Activated naive CD4-positive, alpha-beta T cell treated with anti-CD3 and anti-CD28 coated beads, Interleukin-2, amount 50 U/mL, for 72 hours (primary cell): ENCODE measurements at regions not wholly inside any gene's neighbourhood (a gene's known extent, or its start where the extent isn't known, plus 50 kb on each side); places are given as distances from the start of the nearest gene placed in this dataset.
"Not testable (repeated sequence)": the region's sequence is repeated elsewhere in the genome, so short reads cannot be mapped to it uniquely, and the experiment has no call there.

Experiments used
- ATAC-seq, 2 donors: fragments of 150-1000 bp; cut with Tn5 transposase; 2 replicates each; pipeline ENCODE4 v1.10.0; 2021; ENCODE audit warnings: mild to moderate bottlenecking in 2 of 2, moderate library complexity in 2 of 2
- DNase-seq, 2 donors: peaks; one replicate each; pipeline ENCODE4 v3.0.0; 2021 to 2022; ENCODE audit warnings: low spot score in 2 of 2
- H3K27ac Mint-ChIP-seq, 2 donors: one replicate each; pipeline ENCODE4 v1.8.0; 2022; ENCODE audit warnings: mild to moderate bottlenecking in 2 of 2, mixed read lengths in 2 of 2
- H3K36me3 Mint-ChIP-seq, 2 donors: one replicate each; pipeline ENCODE4 v1.8.0; 2022; ENCODE audit warnings: mixed read lengths in 2 of 2
- H3K9me3 Mint-ChIP-seq, 2 donors: one replicate each; pipeline ENCODE4 v1.8.0; 2022; ENCODE audit warnings: mixed read lengths in 2 of 2

DNA sequence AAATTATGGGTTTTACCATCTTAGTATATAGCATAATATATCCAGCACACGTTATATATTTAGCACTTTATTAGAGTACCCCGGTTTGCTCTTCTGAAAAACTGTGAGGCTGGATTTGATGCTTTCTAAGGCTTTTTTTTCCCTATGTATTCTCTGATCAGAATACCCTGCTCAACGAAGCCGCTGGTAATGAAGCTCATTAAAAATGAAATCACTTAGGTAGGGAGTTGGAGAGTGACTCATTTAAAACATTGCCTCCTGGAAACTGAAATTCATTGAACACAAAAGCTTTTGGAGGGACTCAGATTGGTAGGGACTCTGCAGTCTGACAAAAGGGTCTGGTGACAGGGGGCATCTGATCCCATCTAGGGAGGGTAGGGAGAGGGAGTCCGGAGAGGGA is 365.4 kb upstream of the MEX3C start:
- no peak overlapping the region for H3K27ac Mint-ChIP-seq
- DNase-seq = no peak
- no peaks in the 10 kb centered on the region for H3K36me3 Mint-ChIP-seq
- H3K9me3 Mint-ChIP-seq = no peaks in the 10 kb centered on the region
- ATAC-seq = no peak

DNA sequence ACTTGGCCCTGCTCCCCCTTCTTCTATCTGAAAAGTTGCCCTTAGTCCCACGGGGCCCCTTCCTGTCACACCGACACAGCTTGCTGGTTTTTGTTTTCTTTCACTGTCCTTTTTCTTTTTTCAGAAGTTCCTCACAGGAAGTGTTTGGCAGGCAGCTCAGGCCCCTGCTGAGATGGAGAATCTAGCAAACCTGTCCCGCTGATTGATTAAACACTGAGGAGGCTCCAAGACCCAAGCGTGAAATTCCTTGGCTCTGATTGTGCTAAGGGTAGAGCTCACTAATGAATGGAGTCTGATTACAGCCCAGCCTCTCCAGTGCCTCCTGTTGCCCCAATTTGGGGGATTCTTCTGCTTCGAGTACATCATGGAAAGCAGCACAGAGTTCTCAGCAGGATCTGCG is 365.9 kb upstream of the MEX3C start:
- no peak for ATAC-seq
- H3K9me3 Mint-ChIP-seq = no peaks in the 10 kb centered on the region
- DNase-seq = no peak
- H3K36me3 Mint-ChIP-seq = no peaks in the 10 kb centered on the region
- H3K27ac Mint-ChIP-seq = no peak overlapping the region

DNA sequence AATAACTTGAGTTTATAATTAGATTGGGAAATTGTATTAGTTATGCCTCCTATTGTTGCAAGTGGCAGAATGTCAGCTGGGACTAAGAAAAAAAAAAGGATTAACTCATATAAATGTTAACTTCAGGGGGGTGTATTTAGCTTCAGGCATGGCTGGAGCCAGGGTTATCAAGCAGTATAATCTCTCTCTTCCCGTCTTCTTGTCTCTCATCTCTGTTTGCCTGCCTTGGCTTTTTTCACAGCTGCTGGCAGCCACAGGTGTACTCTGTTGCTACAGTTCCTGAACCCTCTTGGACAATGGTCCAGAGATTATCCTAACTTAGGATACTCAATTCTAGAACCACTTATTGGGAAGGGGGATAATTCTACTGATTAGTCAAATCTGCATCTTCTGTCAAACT is 370.7 kb upstream of the MEX3C start:
- H3K36me3 Mint-ChIP-seq = no peaks in the 10 kb centered on the region
- ATAC-seq = no peak

DNA sequence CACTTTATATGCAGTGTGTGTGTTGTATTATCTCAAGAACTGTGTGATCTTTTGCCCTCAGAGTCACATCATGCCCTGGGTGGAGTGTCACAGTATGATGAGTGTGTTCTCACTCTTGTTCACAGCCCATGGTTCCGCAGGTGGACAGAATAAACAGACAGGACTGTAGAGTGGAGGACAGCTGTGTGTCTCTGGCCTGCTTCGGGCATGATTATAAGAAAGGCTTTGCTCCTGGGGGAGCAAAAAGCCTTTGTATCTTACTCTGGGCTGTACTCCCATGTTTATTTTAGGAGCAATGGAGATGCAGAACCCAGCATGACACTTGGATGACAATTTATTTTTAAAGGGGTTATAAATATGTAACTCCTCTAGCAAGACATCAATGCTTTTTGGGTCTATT is 371.7 kb upstream of the MEX3C start:
- Mint-ChIP-seq H3K27ac (no peak overlapping the region), H3K36me3 (no peaks in the 10 kb centered on the region), H3K9me3 (no peaks in the 10 kb centered on the region)
- DNase-seq (no peak), ATAC-seq (no peak)

More for the DNA sequence above, 370.7 kb upstream of the MEX3C start:
- DNase-seq = no peak
- Mint-ChIP-seq H3K27ac (no peak overlapping the region), H3K9me3 (no peaks in the 10 kb centered on the region)

DNA sequence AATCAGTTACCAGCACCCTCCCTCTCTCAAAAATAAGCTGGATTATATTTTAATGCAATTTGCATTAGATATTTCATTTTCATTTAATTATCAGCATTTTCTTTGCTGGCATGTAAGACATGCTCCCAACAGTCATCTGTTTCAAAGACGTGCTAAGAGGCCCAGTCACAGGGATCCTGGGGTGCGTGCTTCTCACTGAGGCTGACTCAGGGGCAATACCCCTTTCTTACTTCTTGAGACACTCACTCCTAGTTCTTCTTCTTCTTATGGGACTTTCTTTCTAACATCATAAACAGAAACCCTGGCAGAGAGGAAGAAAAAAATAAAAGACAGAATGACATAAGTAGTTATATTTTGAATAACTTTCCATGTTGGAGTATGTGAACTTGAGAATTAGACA is 372.1 kb upstream of the MEX3C start:
- Mint-ChIP-seq H3K27ac (no peak overlapping the region), H3K9me3 (no peaks in the 10 kb centered on the region), H3K36me3 (no peaks in the 10 kb centered on the region)
- DNase-seq = no peak
- ATAC-seq = no peak

DNA sequence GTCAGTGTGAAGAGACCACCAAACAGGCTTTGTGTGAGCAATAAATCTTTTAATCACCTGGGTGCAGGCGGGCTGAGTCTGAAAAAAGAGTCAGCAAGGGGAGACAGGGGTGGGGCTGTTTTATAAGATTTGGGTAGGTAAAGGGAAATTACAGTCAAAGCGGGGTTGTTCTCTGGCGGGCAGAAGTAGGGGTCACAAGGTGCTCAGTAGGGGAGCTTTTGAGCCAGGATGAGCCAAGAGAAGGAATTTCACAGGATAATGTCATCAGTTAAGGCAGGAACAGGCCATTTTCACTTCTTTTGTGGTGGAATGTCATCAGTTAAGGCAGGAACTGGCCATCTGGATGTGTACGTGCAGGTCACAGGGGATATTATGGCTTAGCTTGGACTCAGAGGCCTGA is 372.6 kb upstream of the MEX3C start:
- not testable (repeated sequence) for DNase-seq, H3K36me3 Mint-ChIP-seq, H3K27ac Mint-ChIP-seq, ATAC-seq, H3K9me3 Mint-ChIP-seq

DNA sequence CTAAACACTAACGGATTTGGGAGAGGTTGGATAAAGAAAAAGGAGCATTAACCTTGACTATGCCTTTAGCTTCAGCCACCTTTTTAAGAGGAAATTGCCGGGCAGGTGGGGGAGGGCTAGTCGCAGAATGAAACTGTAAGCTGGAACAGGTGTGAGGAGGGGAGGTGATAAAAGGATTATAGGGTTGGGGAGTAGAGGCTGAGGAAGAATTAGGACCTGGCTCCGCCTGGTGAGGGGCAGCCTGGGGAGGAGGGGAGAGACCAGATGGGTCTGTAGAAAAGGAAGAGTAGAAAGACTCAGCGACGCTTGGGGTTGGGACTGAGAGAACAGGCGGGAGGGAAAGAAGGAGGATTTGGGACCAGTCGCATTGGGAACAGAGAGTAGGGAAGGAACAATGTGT is 376.4 kb upstream of the MEX3C start:
- H3K36me3 Mint-ChIP-seq, H3K27ac Mint-ChIP-seq, DNase-seq, ATAC-seq, H3K9me3 Mint-ChIP-seq: not testable (repeated sequence)

DNA sequence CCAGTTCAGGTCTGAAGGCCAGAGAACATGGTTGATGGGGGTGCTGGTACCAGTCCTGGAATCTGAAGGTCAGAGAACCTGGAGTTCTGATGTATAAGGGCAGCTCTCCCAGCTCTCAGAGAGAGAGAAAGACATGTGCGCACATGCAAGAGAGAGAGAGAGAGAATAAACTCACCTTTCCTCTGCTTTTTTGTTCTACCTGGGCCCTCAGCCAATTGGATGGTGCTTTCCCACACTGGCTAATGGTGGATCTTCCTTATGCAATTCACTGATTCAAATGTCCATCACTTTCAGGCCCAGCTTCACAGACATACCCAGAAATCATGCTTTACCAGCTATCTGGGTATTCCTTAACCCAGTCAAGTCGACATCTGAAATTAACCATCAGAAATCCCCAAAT is 377.7 kb upstream of the MEX3C start:
- Mint-ChIP-seq H3K9me3 (peaks cover 0 to 3% of the 10 kb centered on the region in 2 donors), H3K36me3 (no peaks in the 10 kb centered on the region), H3K27ac (no peak overlapping the region)
- no peak for ATAC-seq
- no peak for DNase-seq

DNA sequence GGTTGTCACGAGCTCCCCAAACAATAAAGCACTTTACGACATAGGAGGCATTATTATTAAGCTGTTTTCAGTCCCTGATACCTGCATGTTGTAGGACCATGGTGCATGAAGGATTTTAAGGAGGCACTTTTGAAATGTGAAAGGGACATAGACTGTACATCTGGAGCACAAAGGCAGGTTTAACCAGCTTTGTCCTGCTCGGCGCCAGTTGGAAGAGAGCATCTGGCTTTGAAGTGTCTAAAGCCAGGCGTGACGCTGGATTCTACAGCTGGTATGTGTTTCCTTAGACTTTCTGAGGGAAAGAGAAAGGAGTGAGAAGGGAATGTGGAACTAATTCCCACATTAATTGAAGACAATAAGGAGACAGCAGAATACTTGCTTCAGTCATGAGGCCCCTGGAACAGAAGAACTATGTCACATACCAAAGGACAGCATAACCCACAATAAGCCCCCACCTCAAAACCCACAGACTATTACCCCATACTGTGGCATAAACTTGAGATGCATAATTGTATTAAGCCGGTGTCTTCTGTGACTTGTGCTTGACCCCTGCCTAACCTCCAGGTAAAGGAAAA is 381.0 kb upstream of the MEX3C start:
- ATAC-seq = no peak
- DNase-seq = no peak
- no peak overlapping the region for H3K27ac Mint-ChIP-seq
- peaks cover 0 to 3% of the 10 kb centered on the region in 2 donors for H3K9me3 Mint-ChIP-seq
- H3K36me3 Mint-ChIP-seq = no peaks in the 10 kb centered on the region

DNA sequence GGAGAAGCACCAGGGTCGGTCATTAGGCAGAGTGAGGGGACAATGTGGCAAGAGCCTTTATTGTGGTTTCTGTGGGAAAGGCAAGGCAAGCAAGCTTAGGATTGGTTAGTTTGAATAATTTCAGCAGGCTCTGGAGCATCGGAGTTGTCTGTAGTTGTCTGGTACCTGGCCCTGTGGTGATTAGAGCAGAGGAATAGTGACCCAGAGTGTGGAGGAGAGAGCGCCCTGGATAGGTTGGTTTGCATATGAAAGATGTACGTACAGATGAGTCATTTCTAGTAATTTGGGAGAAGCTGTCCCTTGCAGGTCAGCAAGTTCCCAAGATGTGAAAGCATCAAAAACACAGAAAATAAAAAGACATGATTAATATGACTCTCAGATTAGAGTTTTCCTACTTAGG is 383.1 kb upstream of the MEX3C start:
- DNase-seq (no peak), ATAC-seq (no peak)
- Mint-ChIP-seq H3K36me3 (no peaks in the 10 kb centered on the region), H3K27ac (no peak overlapping the region), H3K9me3 (peaks cover 0 to 3% of the 10 kb centered on the region in 2 donors)

DNA sequence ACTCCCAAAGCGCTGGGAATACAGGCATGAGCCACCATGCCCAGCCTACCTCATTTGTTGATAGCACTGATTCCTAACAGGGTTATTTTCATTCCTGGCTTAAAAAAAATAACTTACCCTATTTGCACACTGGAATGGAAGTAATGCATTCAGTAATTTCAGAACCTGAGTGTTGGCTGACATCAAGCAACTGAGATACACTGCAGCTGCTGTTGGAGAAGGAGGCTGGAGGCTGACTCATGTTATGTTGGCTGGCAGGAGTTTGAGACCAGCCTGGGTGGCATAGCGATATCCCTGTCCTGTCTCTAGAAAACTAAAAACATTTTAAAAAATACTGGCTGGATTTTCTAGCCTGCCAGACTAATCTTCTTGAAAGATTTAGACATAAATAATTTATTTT is 385.1 kb upstream of the MEX3C start:
- H3K27ac Mint-ChIP-seq = no peak overlapping the region
- H3K9me3 Mint-ChIP-seq = no peaks in the 10 kb centered on the region
- no peak for ATAC-seq
- H3K36me3 Mint-ChIP-seq = no peaks in the 10 kb centered on the region
- DNase-seq = no peak

DNA sequence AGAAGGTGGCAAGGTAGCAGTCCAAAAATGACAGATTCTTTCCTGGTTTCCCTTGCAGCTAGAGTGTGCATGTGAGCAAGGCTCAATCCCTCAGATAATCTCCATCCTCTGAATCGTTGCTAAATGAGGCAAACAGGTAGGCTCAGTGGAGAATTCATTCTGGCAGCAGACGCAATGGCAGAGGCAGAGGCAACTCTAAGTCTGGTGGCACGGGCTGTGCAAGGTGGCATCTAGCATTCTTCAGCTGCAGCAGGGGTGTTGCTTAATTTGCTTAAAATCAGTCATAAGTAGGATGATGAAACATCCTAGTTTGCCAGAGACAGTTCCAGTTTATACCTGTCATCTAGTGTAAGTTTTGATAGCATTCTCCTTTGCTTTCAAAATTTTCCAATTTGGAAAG is 391.1 kb upstream of the MEX3C start:
- DNase-seq = no peak
- H3K9me3 Mint-ChIP-seq = no peaks in the 10 kb centered on the region
- ATAC-seq = no peak
- H3K27ac Mint-ChIP-seq = no peak overlapping the region
- H3K36me3 Mint-ChIP-seq = no peaks in the 10 kb centered on the region

DNA sequence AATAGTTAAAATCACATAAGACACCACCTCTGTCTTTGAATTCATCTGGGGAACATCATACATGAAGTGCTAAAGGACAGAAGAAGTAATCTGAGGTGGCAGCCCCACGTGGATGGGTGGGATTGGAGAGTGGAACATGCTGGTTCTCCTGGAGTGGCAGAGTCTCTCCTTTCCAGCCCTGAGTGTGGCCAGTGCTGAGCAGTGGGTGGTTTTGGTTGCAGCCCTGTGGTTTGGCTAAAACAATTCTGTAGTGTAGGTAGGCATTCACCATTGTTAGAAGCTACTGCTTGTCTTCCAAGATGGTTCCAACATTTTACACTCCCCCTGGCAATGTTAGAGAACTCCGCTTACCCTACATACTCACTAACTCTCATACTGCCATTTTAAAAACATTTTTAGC is 396.4 kb upstream of the MEX3C start:
- Mint-ChIP-seq H3K36me3 (peaks cover 5 to 9% of the 10 kb centered on the region in 2 donors), H3K9me3 (peaks cover 8 to 10% of the 10 kb centered on the region in 2 donors), H3K27ac (no peak overlapping the region)
- DNase-seq (no peak), ATAC-seq (no peak)

DNA sequence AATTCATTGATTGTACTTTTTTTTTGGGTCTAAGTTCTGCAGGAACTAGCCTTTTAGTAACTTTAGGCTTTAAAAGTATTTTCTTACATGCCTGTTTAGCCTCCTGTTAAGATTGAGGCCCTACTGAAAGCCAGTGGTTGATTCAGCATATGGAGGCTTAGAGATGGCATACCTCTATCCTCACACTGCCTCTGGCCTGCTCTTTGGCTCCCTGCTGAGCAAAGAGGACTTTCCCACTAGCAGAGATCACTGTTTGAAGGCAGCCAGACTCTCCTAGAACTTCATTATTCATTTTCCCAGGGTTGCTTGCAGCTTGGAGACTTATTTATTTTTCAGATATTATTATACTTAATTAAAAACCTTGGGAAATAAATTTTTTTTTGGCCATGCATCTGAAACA is 405.6 kb upstream of the MEX3C start:
- Mint-ChIP-seq H3K27ac (no peak overlapping the region), H3K36me3 (peaks cover 0 to under 1% of the 10 kb centered on the region in 2 donors), H3K9me3 (peaks cover 3 to 4% of the 10 kb centered on the region in 2 donors)
- DNase-seq = no peak
- no peak for ATAC-seq

DNA sequence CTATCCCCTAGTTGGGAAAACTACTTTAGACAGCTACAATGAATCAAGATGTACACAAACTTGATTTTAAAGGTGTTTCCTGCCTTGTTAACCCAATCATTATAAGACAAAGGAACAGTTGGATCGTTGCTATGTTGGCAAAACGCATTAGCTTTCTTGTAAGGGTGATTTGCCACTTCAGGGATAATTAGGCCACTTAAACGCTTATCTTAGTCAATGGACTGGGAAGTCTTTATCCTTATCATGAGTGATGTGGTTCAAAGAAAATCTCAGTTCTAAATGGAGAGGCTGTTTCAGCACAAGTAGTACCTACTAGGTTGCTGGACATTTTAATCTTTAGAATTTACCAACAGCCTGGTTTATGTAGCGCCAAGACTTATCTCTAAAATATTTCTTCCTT is 406.1 kb upstream of the MEX3C start:
- DNase-seq (no peak), ATAC-seq (no peak)
- Mint-ChIP-seq H3K36me3 (no peaks in the 10 kb centered on the region), H3K27ac (no peak overlapping the region), H3K9me3 (peaks cover 0 to 4% of the 10 kb centered on the region in 2 donors)

DNA sequence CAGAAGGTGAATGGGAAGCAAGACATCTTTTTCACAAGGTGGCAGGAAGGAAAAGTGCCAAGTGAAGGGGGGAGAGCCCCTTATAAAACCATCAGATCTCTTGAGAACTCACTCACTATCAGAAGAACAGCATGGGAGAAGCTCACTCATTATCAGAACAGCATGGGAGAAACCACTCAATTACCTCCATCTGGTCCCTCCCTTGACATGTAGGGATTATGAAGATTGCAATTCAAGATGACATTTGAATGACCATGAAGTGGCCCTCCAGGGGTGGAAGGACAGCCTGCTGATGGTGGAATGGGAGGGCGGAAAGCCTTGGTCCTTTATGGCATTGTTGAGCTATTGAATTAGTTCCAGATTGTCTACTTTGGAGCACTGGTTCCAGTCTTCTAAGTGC is 413.0 kb upstream of the MEX3C start:
- H3K9me3 Mint-ChIP-seq = peaks cover 4 to 11% of the 10 kb centered on the region in 2 donors
- no peaks in the 10 kb centered on the region for H3K36me3 Mint-ChIP-seq
- DNase-seq (no peak), ATAC-seq (no peak)
- H3K27ac Mint-ChIP-seq = no peak overlapping the region

DNA sequence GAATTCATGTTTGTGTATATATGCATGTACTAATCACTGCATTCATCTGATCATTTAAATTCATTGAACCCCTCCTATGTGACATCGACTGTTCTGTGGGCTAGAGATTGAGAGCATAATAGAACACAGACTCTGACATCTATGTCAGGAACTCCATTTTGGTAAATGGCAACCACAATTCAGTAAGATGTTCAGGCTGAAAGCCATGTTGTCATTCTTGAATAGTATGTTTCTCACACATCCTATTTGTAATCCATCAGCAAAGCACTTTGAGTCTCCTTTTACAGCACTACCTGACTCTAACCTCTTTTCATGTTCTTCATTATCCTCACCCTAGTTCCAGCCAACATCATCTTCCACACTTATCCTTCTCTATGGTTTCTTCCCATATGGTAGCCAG is 413.8 kb upstream of the MEX3C start:
- Mint-ChIP-seq H3K27ac (no peak overlapping the region), H3K9me3 (peaks cover 4 to 10% of the 10 kb centered on the region in 2 donors), H3K36me3 (no peaks in the 10 kb centered on the region)
- no peak for ATAC-seq
- no peak for DNase-seq

DNA sequence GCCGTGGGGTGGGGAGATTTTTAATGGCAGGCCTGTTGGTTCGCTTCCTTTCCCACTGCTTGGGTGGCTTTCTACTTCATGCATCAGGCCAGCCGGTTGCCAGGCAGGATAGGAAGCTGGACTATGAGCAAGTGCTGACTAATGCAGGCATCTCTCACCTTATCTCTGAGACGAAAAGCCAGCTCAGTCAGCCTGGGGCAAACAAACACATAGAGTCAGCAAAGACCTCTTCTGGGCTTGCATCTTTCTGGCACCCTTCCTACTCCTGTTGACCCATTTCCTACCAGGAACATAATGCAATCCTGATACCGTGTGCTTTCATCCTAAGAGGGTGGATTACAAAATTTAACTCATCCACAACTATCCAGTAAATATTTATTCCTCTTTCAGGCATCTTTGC is 416.6 kb upstream of the MEX3C start:
- H3K36me3 Mint-ChIP-seq = no peaks in the 10 kb centered on the region
- H3K9me3 Mint-ChIP-seq = peaks cover 4 to 7% of the 10 kb centered on the region in 2 donors
- ATAC-seq (no peak), DNase-seq (no peak)
- no peak overlapping the region for H3K27ac Mint-ChIP-seq
